K562 (cell line): ENCODE measurements at regions not wholly inside any gene's neighbourhood (a gene's known extent, or its start where the extent isn't known, plus 50 kb on each side); places are given as distances from the start of the nearest gene placed in this dataset.

Source experiments
- C11orf30 ChIP-seq: fragments of 450-650 bp; IDR thresholded peaks from 2 replicates; pipeline ENCODE4 v1.6.1; 2016; ENCODE audit warnings: low read depth, mild to moderate bottlenecking
- CBFA2T2 ChIP-seq: fragments of 450-650 bp; conservative IDR thresholded peaks from 2 replicates; pipeline ENCODE4 v1.6.1; 2017; ENCODE audit warnings: mild to moderate bottlenecking
- CCNT2 ChIP-seq: IDR thresholded peaks from 2 replicates; pipeline ENCODE4 v1.6.1; 2011; ENCODE audit warnings: borderline replicate concordance, low read depth, mild to moderate bottlenecking, moderate library complexity, mixed read lengths, low read length; ENCODE audit not compliant: insufficient read length; ENCODE audit errors: extremely low read depth
- E2F5 ChIP-seq: sonication (generic); formaldehyde crosslinking; IDR thresholded peaks from 2 replicates; pipeline ENCODE4 v1.8.0; 2022; ENCODE audit warnings: mild to moderate bottlenecking, missing genetic modification reagents
- HOXB6 ChIP-seq: fragments of 250-450 bp; sonication (Bioruptor Pico); IDR thresholded peaks from 2 replicates; pipeline ENCODE4 v1.5.1; 2022; ENCODE audit warnings: mild to moderate bottlenecking, borderline replicate concordance
- PHB2 ChIP-seq: fragments of 450-650 bp; IDR thresholded peaks from 2 replicates; pipeline ENCODE4 v1.6.1; 2017; ENCODE audit warnings: low read depth
- SLC30A9 ChIP-seq: fragments of 250-450 bp; sonication (Bioruptor Pico); IDR thresholded peaks from 2 replicates; pipeline ENCODE4 v1.8.0; 2022; ENCODE audit warnings: mild to moderate bottlenecking, moderate library complexity
- STAG1 ChIP-seq: sonication (generic); formaldehyde crosslinking; IDR thresholded peaks from 2 replicates; pipeline ENCODE4 v1.5.0; 2020; ENCODE audit warnings: missing genetic modification reagents, borderline replicate concordance
- XRCC4 ChIP-seq: IDR thresholded peaks from one replicate; pipeline ENCODE4 v1.6.1; 2011; ENCODE audit not compliant: insufficient read depth, insufficient read length; ENCODE audit errors: extremely low read depth
- ZC3H8 ChIP-seq: fragments of 450-650 bp; IDR thresholded peaks from 2 replicates; pipeline ENCODE4 v1.6.1; 2017
- ZKSCAN8 ChIP-seq: fragments of 200-800 bp; sonication (Bioruptor generic); IDR thresholded peaks from 2 replicates; pipeline ENCODE4 v1.6.1; 2016; ENCODE audit warnings: missing genetic modification characterization, missing compliant biosample characterization
- ZNF263 ChIP-seq: sonication (generic); formaldehyde crosslinking; IDR thresholded peaks from 2 replicates; pipeline ENCODE4 v1.8.0; 2022; ENCODE audit warnings: mild to moderate bottlenecking, missing genetic modification reagents, borderline replicate concordance
- ZNF347 ChIP-seq: fragments of 450-650 bp; formaldehyde crosslinking; IDR thresholded peaks from 2 replicates; pipeline ENCODE4 v1.4.0; 2020; ENCODE audit warnings: low read depth, mild to moderate bottlenecking, moderate library complexity
- ZNF75A ChIP-seq: fragments of 450-650 bp; formaldehyde crosslinking; IDR thresholded peaks from 2 replicates; pipeline ENCODE4 v1.4.0; 2020; ENCODE audit warnings: mild to moderate bottlenecking
- TF ChIP-seq, protein P1 (sequence below), 2 experiments: fragments of 450-650 bp in 1 of 2; sonication (generic) in 1 of 2; formaldehyde crosslinking in 1 of 2; IDR thresholded peaks in 1 of 2; conservative IDR thresholded peaks in 1 of 2; 2 replicates each; pipeline versions ENCODE4 v1.6.1 to v1.8.1; 2016 to 2023; ENCODE audit warnings: mild to moderate bottlenecking in 2 of 2, moderate library complexity in 2 of 2, inconsistent platforms in 1 of 2, missing genetic modification reagents in 1 of 2
- TF ChIP-seq, protein P2 (sequence below), 2 experiments: fragments of 450-650 bp in 1 of 2; sonication (generic) in 1 of 2; formaldehyde crosslinking in 1 of 2; IDR thresholded peaks; 2 replicates each; pipeline versions ENCODE4 v1.7.1 to v1.9.0; 2016 to 2022; ENCODE audit warnings: inconsistent platforms in 1 of 2, mild to moderate bottlenecking in 1 of 2, missing genetic modification reagents in 1 of 2
- TF ChIP-seq, protein P3 (sequence below): fragments of 450-650 bp; IDR thresholded peaks from 2 replicates; pipeline ENCODE4 v1.6.1; 2017; ENCODE audit warnings: mild to moderate bottlenecking, moderate library complexity

GRCh38 chr1:29563571-29563970 lies 327.2 kb downstream of the PTPRU start (continued):
- TF ChIP-seq ZNF75A (no peak), HOXB6 (CRISPR knock-in tag) (no peak), E2F5 (CRISPR knock-in tag) (no peak), CCNT2 (no peak), ZC3H8 (no peak), PHB2 (no peak), XRCC4 (no peak), ZKSCAN8 (CRISPR knock-in tag) (0 out of 2 replicates have a peak, but pooled peaks have one; percentile 37), ZNF347 (CRISPR knock-in tag) (no peak), SLC30A9 (CRISPR knock-in tag) (no peak), STAG1 (no peak), CBFA2T2 (peak; percentile 58), ZNF263 (CRISPR knock-in tag) (no peak), C11orf30 (peak; percentile 34; the same call in 1 of the 2 replicates)
- TF ChIP-seq, protein P1, sequence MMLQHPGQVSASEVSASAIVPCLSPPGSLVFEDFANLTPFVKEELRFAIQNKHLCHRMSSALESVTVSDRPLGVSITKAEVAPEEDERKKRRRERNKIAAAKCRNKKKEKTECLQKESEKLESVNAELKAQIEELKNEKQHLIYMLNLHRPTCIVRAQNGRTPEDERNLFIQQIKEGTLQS (IDR thresholded peaks at IDR 0.05) = peak; percentile 28
- TF ChIP-seq, protein P1 (CRISPR knock-in tag; conservative IDR thresholded peaks at IDR 0.05) = no peak
- TF ChIP-seq, protein P2, sequence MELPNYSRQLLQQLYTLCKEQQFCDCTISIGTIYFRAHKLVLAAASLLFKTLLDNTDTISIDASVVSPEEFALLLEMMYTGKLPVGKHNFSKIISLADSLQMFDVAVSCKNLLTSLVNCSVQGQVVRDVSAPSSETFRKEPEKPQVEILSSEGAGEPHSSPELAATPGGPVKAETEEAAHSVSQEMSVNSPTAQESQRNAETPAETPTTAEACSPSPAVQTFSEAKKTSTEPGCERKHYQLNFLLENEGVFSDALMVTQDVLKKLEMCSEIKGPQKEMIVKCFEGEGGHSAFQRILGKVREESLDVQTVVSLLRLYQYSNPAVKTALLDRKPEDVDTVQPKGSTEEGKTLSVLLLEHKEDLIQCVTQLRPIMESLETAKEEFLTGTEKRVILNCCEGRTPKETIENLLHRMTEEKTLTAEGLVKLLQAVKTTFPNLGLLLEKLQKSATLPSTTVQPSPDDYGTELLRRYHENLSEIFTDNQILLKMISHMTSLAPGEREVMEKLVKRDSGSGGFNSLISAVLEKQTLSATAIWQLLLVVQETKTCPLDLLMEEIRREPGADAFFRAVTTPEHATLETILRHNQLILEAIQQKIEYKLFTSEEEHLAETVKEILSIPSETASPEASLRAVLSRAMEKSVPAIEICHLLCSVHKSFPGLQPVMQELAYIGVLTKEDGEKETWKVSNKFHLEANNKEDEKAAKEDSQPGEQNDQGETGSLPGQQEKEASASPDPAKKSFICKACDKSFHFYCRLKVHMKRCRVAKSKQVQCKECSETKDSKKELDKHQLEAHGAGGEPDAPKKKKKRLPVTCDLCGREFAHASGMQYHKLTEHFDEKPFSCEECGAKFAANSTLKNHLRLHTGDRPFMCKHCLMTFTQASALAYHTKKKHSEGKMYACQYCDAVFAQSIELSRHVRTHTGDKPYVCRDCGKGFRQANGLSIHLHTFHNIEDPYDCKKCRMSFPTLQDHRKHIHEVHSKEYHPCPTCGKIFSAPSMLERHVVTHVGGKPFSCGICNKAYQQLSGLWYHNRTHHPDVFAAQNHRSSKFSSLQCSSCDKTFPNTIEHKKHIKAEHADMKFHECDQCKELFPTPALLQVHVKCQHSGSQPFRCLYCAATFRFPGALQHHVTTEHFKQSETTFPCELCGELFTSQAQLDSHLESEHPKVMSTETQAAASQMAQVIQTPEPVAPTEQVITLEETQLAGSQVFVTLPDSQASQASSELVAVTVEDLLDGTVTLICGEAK (IDR thresholded peaks at IDR 0.05) = no peak
- TF ChIP-seq, protein P2 (CRISPR knock-in tag; IDR thresholded peaks at IDR 0.05) = no peak
- TF ChIP-seq, protein P3, sequence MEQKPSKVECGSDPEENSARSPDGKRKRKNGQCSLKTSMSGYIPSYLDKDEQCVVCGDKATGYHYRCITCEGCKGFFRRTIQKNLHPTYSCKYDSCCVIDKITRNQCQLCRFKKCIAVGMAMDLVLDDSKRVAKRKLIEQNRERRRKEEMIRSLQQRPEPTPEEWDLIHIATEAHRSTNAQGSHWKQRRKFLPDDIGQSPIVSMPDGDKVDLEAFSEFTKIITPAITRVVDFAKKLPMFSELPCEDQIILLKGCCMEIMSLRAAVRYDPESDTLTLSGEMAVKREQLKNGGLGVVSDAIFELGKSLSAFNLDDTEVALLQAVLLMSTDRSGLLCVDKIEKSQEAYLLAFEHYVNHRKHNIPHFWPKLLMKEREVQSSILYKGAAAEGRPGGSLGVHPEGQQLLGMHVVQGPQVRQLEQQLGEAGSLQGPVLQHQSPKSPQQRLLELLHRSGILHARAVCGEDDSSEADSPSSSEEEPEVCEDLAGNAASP = no peak
